Fibroblast of lung (primary cell): ENCODE measurements at regions not wholly inside any gene's neighbourhood (a gene's known extent, or its start where the extent isn't known, plus 50 kb on each side); places are given as distances from the start of the nearest gene placed in this dataset.

ENCODE experiments used
- DNase-seq, 2 donors: peaks; one replicate each; pipeline versions ENCODE4 v3.0.0 to v3.0.0-alpha.2; 2010; ENCODE audit warnings: low read depth in 2 of 2
- H2AFZ ChIP-seq: 2 replicates; pipeline ENCODE4 v1.5.1; 2012; ENCODE audit warnings: low read length, control low read depth, inconsistent platforms
- H3K27ac ChIP-seq: 2 replicates; pipeline ENCODE4 v1.5.1; 2011; ENCODE audit warnings: low read length, control low read depth; ENCODE audit not compliant: insufficient read depth
- H3K27me3 ChIP-seq: 2 replicates; pipeline ENCODE4 v1.5.1; 2011; ENCODE audit warnings: mild to moderate bottlenecking, low read length; ENCODE audit not compliant: control insufficient read depth, insufficient read depth
- H3K36me3 ChIP-seq: 2 replicates; pipeline ENCODE4 v1.5.1; 2011; ENCODE audit warnings: low read length; ENCODE audit not compliant: control insufficient read depth, insufficient read depth
- H3K4me1 ChIP-seq: 2 replicates; pipeline ENCODE4 v1.5.1; 2011; ENCODE audit warnings: low read length; ENCODE audit not compliant: control insufficient read depth, insufficient read depth; ENCODE audit errors: extremely low read depth
- H3K4me2 ChIP-seq: 2 replicates; pipeline ENCODE4 v1.5.1; 2011; ENCODE audit warnings: low read length, control low read depth; ENCODE audit not compliant: insufficient read depth; ENCODE audit errors: extremely low read depth
- H3K4me3 ChIP-seq, 4 experiments: fragments of 200-600 bp in 1 of 4; sonication (generic) in 1 of 4; replicated peaks in 1 of 4; 2 replicates each; pipeline ENCODE4 v1.5.1; 2011 to 2016; ENCODE audit warnings: low read length in 4 of 4, low read depth in 3 of 4, mild to moderate bottlenecking in 3 of 4, control low read depth in 2 of 4, inconsistent platforms in 1 of 4, mixed read lengths in 1 of 4; ENCODE audit not compliant: insufficient read depth in 1 of 4; ENCODE audit errors: control extremely low read depth in 1 of 4
- H3K79me2 ChIP-seq: 2 replicates; pipeline ENCODE4 v1.5.1; 2012; ENCODE audit warnings: mild to moderate bottlenecking, low read length, inconsistent platforms; ENCODE audit not compliant: control insufficient read depth, insufficient read depth
- H3K9ac ChIP-seq: 2 replicates; pipeline ENCODE4 v1.5.1; 2011; ENCODE audit warnings: mild to moderate bottlenecking, low read length, control low read depth; ENCODE audit not compliant: insufficient read depth
- H3K9me3 ChIP-seq: 2 replicates; pipeline ENCODE4 v1.5.1; 2012; ENCODE audit warnings: low read depth, low read length; ENCODE audit not compliant: control insufficient read depth, insufficient read depth
- H4K20me1 ChIP-seq: 2 replicates; pipeline ENCODE4 v1.5.1; 2011; ENCODE audit warnings: low read length; ENCODE audit not compliant: control insufficient read depth, insufficient read depth; ENCODE audit errors: extremely low read depth
- CTCF ChIP-seq, 2 donors: IDR thresholded peaks in 1 of 2; conservative IDR thresholded peaks in 1 of 2; 1 replicate in 1 of 2; 2 replicates in 1 of 2; pipeline ENCODE4 v1.5.1; 2011 to 2012; ENCODE audit warnings: low read length in 2 of 2, control low read depth in 1 of 2, inconsistent platforms in 1 of 2, low read depth in 1 of 2, mild to moderate bottlenecking in 1 of 2
- EZH2 ChIP-seq: IDR thresholded peaks from 2 replicates; pipeline ENCODE4 v1.5.1; 2012; ENCODE audit warnings: low read length, control low read depth, mild to moderate bottlenecking; ENCODE audit errors: missing control alignments

- Histone ChIP-seq H3K27me3 (no peaks in the 10 kb centered on the region), H3K4me2 (no peak overlapping the region), H2AFZ (no peak overlapping the region), H3K27ac (no peak overlapping the region), H3K9me3 (no peaks in the 10 kb centered on the region), H3K36me3 (no peaks in the 10 kb centered on the region), H4K20me1 (no peaks in the 10 kb centered on the region), H3K9ac (no peak overlapping the region), H3K4me1 (no peaks in the 10 kb centered on the region), H3K4me3 (no peak overlapping the region), H3K79me2 (no peaks in the 10 kb centered on the region)
- DNase-seq, result no peak
- TF ChIP-seq CTCF (conservative IDR thresholded peaks at IDR 0.05 in 1 of 2, IDR thresholded peaks at IDR 0.05 in 1 of 2; ENCODE audit: low read depth in 1 of 2, low read length in 2 of 2), result no peak
- TF ChIP-seq EZH2, result no peak
These were observed 125.8 kb upstream of the ZNF804A start for GRCh38 chr2:184472481-184472880.

GRCh38 chr2:184481865-184482264 is 116.5 kb upstream of the ZNF804A start:
- H4K20me1 ChIP-seq, result no peaks in the 10 kb centered on the region
- TF ChIP-seq CTCF (conservative IDR thresholded peaks at IDR 0.05 in 1 of 2, IDR thresholded peaks at IDR 0.05 in 1 of 2; ENCODE audit: low read depth in 1 of 2, low read length in 2 of 2) (no peak), EZH2 (no peak)
- H3K36me3 ChIP-seq, result no peaks in the 10 kb centered on the region
- no peak overlapping the region for H3K4me3 ChIP-seq
- H3K27me3 ChIP-seq, result no peaks in the 10 kb centered on the region
- no peaks in the 10 kb centered on the region for H3K9me3 ChIP-seq
- H3K4me1 ChIP-seq, result no peaks in the 10 kb centered on the region
- no peak overlapping the region for H3K27ac ChIP-seq
- H2AFZ ChIP-seq, result no peak overlapping the region
- no peak overlapping the region for H3K9ac ChIP-seq
- no peak for DNase-seq
- no peak overlapping the region for H3K4me2 ChIP-seq
- H3K79me2 ChIP-seq, result no peaks in the 10 kb centered on the region

GRCh38 chr2:184498936-184499335 is 99.4 kb upstream of the ZNF804A start:
- H3K27ac ChIP-seq, result no peak overlapping the region
- no peaks in the 10 kb centered on the region for H3K36me3 ChIP-seq
- no peak for TF ChIP-seq EZH2
- TF ChIP-seq CTCF (conservative IDR thresholded peaks at IDR 0.05 in 1 of 2, IDR thresholded peaks at IDR 0.05 in 1 of 2; ENCODE audit: low read depth in 1 of 2, low read length in 2 of 2), result no peak
- no peaks in the 10 kb centered on the region for H3K79me2 ChIP-seq
- H3K4me1 ChIP-seq, result no peaks in the 10 kb centered on the region
- no peaks in the 10 kb centered on the region for H4K20me1 ChIP-seq
- no peaks in the 10 kb centered on the region for H3K27me3 ChIP-seq
- H3K9ac ChIP-seq, result no peak overlapping the region
- DNase-seq, result no peak
- no peaks in the 10 kb centered on the region for H3K9me3 ChIP-seq
- H3K4me2 ChIP-seq, result no peak overlapping the region
- no peak overlapping the region for H2AFZ ChIP-seq
- no peak overlapping the region for H3K4me3 ChIP-seq
